Gastroesophageal sphincter (tissue), 4 donors: ENCODE measurements at regions not wholly inside any gene's neighbourhood (a gene's known extent, or its start where the extent isn't known, plus 50 kb on each side); places are given as distances from the start of the nearest gene placed in this dataset.

Experiments
- ATAC-seq: fragments of 150-250 bp; one replicate; pipeline ENCODE4 v1.9.1; 2016; ENCODE audit warnings: mild to moderate bottlenecking, moderate library complexity
- H3K27ac ChIP-seq, 4 donors: fragments of 200-600 bp; sonication (generic) in 3 of 4; 1 replicate in 3 of 4; 2 replicates in 1 of 4; pipeline ENCODE4 v1.5.1; 2016 to 2019
- H3K27me3 ChIP-seq: fragments of 200-600 bp; sonication (generic); one replicate; pipeline ENCODE4 v1.5.1; 2019
- H3K36me3 ChIP-seq, 2 donors: fragments of 200-600 bp; sonication (generic); one replicate each; pipeline ENCODE4 v1.5.1; 2019; ENCODE audit warnings: control low read depth in 1 of 2
- H3K4me1 ChIP-seq, 3 donors: fragments of 200-600 bp; sonication (generic); 1 replicate in 2 of 3; 2 replicates in 1 of 3; pipeline ENCODE4 v1.5.1; 2016 to 2019; ENCODE audit warnings: control low read depth in 2 of 3
- H3K4me3 ChIP-seq, 2 donors: fragments of 200-600 bp; sonication (generic); one replicate each; pipeline ENCODE4 v1.5.1; 2019; ENCODE audit warnings: mild to moderate bottlenecking in 1 of 2, moderate library complexity in 1 of 2
- H3K9me3 ChIP-seq, 3 donors: fragments of 200-600 bp; sonication (generic); one replicate each; pipeline ENCODE4 v1.5.1; 2017 to 2019; ENCODE audit warnings: control low read depth in 2 of 3
- EP300 ChIP-seq: sonication (generic); formaldehyde crosslinking; IDR thresholded peaks from one replicate; pipeline ENCODE4 v1.6.1; 2017; ENCODE audit warnings: antibody characterized with exemption, mild to moderate bottlenecking
- POLR2A ChIP-seq, 2 donors: fragments of 450-650 bp; IDR thresholded peaks; one replicate each; pipeline ENCODE4 v1.6.1; 2017; ENCODE audit warnings: antibody characterized with exemption in 2 of 2, mild to moderate bottlenecking in 2 of 2, moderate library complexity in 1 of 2
- POLR2AphosphoS5 ChIP-seq: sonication (generic); formaldehyde crosslinking; IDR thresholded peaks from one replicate; pipeline ENCODE4 v1.6.1; 2017; ENCODE audit warnings: antibody characterized with exemption
- WGBS, 2 donors: methylation state at CpG; one replicate each; pipeline ENCODE4 v1.1.5; 2018; ENCODE audit warnings: low coverage in 1 of 2; 5-methylcytosine and 5-hydroxymethylcytosine counted together
- TF ChIP-seq, protein P1 (sequence below), 4 experiments: fragments of 200-600 bp in 2 of 4; fragments of 450-650 bp in 2 of 4; sonication (generic) in 1 of 4; IDR thresholded peaks; one replicate each; pipeline ENCODE4 v1.5.1; 2017 to 2019; ENCODE audit warnings: antibody characterized with exemption in 4 of 4, mild to moderate bottlenecking in 2 of 4, moderate library complexity in 2 of 4

DNA sequence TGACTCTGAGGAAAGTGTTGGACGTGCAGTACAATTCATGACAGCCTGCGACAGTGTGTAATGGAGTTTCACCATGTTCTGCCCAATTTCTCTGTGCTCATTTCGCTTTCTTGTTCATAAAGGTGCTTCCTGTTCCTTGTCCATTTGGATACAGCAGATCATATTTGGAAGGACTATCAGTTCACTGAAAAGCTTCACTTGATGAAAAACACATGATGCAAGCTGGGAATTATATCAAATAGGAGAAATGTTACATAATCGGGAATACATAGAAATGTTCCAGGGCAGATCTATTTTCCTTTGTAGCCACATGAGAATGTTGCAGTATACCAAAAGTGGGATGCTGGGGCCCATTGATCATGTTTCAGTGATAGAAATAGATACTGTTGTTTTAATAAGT lies 266.3 kb upstream of the SLC14A2 start:
- Histone ChIP-seq H3K4me1 (peaks cover 0 to 3% (median 3%) of the 10 kb centered on the region in 3 donors), H3K27ac (peak overlapping the region in 3 of 4 donors; percentile 5 to 32 (median 25)), H3K36me3 (no peaks in the 10 kb centered on the region), H3K4me3 (no peak overlapping the region), H3K9me3 (no peaks in the 10 kb centered on the region), H3K27me3 (no peaks in the 10 kb centered on the region)
- ATAC-seq: peak; percentile 75
- WGBS, 2 donors: 75 to 89% methylated on average over 1 to 3 of the region's 4 CpGs
- TF ChIP-seq POLR2AphosphoS5 (peak; percentile 35), EP300 (no peak)
- TF ChIP-seq, protein P1, sequence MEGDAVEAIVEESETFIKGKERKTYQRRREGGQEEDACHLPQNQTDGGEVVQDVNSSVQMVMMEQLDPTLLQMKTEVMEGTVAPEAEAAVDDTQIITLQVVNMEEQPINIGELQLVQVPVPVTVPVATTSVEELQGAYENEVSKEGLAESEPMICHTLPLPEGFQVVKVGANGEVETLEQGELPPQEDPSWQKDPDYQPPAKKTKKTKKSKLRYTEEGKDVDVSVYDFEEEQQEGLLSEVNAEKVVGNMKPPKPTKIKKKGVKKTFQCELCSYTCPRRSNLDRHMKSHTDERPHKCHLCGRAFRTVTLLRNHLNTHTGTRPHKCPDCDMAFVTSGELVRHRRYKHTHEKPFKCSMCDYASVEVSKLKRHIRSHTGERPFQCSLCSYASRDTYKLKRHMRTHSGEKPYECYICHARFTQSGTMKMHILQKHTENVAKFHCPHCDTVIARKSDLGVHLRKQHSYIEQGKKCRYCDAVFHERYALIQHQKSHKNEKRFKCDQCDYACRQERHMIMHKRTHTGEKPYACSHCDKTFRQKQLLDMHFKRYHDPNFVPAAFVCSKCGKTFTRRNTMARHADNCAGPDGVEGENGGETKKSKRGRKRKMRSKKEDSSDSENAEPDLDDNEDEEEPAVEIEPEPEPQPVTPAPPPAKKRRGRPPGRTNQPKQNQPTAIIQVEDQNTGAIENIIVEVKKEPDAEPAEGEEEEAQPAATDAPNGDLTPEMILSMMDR (IDR thresholded peaks at IDR 0.05): no peak

DNA sequence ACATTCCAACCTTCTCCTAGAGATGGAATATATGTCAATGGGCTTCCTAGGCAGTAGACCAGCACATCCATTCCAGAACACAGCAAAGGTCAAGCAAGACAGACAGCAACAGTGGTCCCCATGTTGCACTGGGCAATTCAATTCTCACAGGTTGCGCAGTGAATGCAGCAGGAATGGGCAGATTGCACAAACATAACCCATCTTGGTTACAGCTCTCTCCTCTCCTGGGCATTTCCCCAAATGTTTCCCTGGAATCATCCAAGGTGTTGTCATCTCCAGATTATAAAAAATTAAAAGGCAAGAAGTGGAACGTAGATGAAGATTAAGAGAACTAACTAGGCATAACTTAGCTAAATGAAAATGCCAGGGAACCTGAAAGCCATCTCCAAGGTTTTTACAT lies 265.8 kb upstream of the SLC14A2 start:
- TF ChIP-seq EP300: no peak
- no peak for TF ChIP-seq POLR2A (IDR thresholded peaks at IDR 0.05)
- TF ChIP-seq, protein P1 (IDR thresholded peaks at IDR 0.05): no peak
- TF ChIP-seq POLR2AphosphoS5: no peak
- Histone ChIP-seq H3K4me3 (no peak overlapping the region), H3K27ac (peak overlapping the region in 1 of 4 donors; percentile 32), H3K4me1 (peaks cover 0 to 3% (median 3%) of the 10 kb centered on the region in 3 donors), H3K9me3 (no peaks in the 10 kb centered on the region), H3K36me3 (no peaks in the 10 kb centered on the region), H3K27me3 (no peaks in the 10 kb centered on the region)
- ATAC-seq: peak; percentile 72
- 70 to 79% methylated on average over 2 of the region's 2 CpGs for WGBS, 2 donors

DNA sequence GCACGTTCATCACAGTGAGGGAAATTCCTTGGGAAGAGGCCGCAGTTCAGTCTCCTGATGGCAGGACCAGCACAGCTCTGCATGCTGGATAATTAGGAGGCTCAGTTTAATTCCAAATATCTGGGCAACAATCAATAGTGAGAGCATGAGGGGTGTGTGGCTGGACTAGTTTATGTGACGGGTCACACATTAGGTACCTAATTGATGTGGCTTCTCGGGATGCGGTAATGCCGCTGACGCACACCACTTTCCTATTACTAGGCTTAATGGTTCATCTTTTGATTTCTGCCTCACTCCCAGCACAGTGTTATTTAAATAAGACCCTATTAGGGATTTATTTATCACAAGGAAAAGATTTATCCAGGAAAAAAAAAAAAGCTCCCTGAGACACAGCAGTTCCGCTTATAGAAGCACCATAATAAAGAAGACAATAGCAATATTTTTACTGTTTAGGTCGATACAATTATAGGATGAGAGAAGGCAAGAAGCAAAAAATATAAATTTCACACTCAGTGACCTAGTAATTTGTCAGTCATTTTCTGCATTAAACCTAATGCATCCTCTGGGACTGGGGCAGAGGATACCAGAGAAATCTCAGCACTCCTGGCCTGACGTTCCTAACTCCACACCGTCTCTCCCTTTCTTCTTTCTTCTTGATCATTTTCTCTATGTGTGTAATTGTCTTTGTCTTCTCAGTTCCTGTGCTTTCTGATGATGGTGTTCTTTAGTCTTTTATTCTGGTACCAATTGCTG lies 264.7 kb upstream of the SLC14A2 start:
- no peak overlapping the region for H3K27ac ChIP-seq
- WGBS, 2 donors: 85 to 90% methylated on average over 6 to 10 of the region's 11 CpGs
- no peaks in the 10 kb centered on the region for H3K36me3 ChIP-seq
- H3K4me1 ChIP-seq: peaks cover 0 to 3% (median 3%) of the 10 kb centered on the region in 3 donors
- H3K27me3 ChIP-seq: no peaks in the 10 kb centered on the region
- TF ChIP-seq, protein P1 (IDR thresholded peaks at IDR 0.05): no peak
- TF ChIP-seq EP300 (no peak), POLR2A (IDR thresholded peaks at IDR 0.05) (no peak), POLR2AphosphoS5 (no peak)
- no peak for ATAC-seq
- no peak overlapping the region for H3K4me3 ChIP-seq
- no peaks in the 10 kb centered on the region for H3K9me3 ChIP-seq

DNA sequence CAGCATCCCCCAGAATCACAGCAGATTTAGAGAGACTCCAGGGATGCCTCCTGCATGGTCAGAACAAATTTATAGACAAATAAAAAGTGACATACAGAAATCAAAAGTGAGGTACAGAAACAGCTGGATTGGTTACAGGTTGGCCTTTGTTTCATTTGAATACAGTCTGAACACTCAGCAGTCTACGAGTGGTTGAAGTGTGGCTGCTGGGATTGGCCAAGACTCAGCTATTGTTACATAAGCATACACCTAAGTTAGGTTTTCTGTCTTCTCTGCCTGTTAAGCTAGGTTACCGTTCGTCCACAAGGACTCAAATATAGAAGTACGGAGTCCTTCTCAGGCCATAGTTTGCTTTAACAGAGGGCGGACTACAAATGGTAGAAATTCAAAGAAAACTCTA lies 262.4 kb upstream of the SLC14A2 start:
- no peak for ATAC-seq
- no peaks in the 10 kb centered on the region for H3K27me3 ChIP-seq
- H3K27ac ChIP-seq: no peak overlapping the region
- H3K9me3 ChIP-seq: no peaks in the 10 kb centered on the region
- peaks cover 0 to 3% (median 3%) of the 10 kb centered on the region in 3 donors for H3K4me1 ChIP-seq
- no peak overlapping the region for H3K4me3 ChIP-seq
- TF ChIP-seq POLR2A (IDR thresholded peaks at IDR 0.05): no peak
- no peak for TF ChIP-seq EP300
- no peaks in the 10 kb centered on the region for H3K36me3 ChIP-seq
- 84 to 96% methylated on average over 3 to 5 of the region's 5 CpGs for WGBS, 2 donors

DNA sequence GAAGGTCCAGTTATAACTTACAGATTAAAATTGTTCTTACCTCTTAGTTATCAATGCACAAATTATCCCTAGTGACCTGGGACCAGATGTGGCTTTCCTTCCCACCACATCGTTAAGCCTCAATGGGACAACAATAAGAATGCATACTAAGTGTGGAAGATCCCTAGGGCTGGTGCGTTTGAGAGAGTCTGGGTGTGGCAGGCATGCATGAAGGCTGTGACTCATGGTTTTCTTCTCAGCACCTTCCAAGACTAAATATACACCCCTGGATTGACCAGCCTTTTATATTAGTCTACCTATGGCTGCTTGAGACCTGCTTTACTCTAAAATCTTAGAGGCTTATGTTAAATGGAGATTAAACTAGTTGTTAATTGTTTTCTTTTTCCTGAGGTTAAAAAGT lies 261.7 kb upstream of the SLC14A2 start:
- TF ChIP-seq EP300: no peak
- ATAC-seq: no peak
- no peak overlapping the region for H3K27ac ChIP-seq
- H3K4me1 ChIP-seq: peaks cover 0 to 3% (median 2%) of the 10 kb centered on the region in 3 donors
- no peaks in the 10 kb centered on the region for H3K27me3 ChIP-seq
- no peaks in the 10 kb centered on the region for H3K36me3 ChIP-seq
- no peaks in the 10 kb centered on the region for H3K9me3 ChIP-seq
- no peak overlapping the region for H3K4me3 ChIP-seq
- 44 to 63% methylated on average over 2 of the region's 2 CpGs for WGBS, 2 donors

DNA sequence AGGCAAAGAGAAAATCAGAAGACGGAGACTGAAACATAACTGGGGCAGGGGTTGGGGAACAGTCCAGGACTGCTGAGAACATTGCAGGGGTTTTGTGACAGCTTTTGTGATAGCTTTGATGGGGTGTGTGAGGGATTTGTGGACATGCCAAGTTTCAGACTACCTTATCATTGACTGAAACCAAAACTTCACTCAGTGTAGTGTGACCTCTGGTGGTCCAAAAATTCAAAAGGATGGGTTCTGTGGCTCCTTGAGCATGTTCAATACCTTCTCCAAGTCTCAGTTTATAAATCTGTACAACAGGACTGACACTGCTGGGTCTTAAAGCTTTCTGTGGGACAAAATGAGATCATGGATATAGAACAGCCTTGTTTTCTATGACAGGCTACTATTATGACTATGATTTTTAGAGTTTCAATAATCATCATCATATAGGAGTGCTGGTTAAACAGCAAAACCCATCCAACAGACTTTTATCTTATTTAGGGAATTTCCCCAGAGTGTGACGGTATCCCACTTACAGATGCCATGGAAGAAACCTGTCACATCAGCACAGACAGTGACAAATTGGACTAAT lies 259.2 kb upstream of the SLC14A2 start:
- Histone ChIP-seq H3K9me3 (no peaks in the 10 kb centered on the region), H3K4me1 (no peaks in the 10 kb centered on the region), H3K27me3 (no peaks in the 10 kb centered on the region), H3K27ac (no peak overlapping the region), H3K36me3 (no peaks in the 10 kb centered on the region), H3K4me3 (no peak overlapping the region)
- 83 to 100% methylated on average over 2 of the region's 2 CpGs for WGBS, 2 donors
- TF ChIP-seq POLR2A (IDR thresholded peaks at IDR 0.05) (no peak), POLR2AphosphoS5 (no peak), EP300 (no peak)
- TF ChIP-seq, protein P1 (IDR thresholded peaks at IDR 0.05): no peak
- no peak for ATAC-seq
